ENCODE measurements at regions not wholly inside any gene's neighbourhood (a gene's known extent, or its start where the extent isn't known, plus 50 kb on each side); places are given as distances from the start of the nearest gene placed in this dataset.

DNA sequence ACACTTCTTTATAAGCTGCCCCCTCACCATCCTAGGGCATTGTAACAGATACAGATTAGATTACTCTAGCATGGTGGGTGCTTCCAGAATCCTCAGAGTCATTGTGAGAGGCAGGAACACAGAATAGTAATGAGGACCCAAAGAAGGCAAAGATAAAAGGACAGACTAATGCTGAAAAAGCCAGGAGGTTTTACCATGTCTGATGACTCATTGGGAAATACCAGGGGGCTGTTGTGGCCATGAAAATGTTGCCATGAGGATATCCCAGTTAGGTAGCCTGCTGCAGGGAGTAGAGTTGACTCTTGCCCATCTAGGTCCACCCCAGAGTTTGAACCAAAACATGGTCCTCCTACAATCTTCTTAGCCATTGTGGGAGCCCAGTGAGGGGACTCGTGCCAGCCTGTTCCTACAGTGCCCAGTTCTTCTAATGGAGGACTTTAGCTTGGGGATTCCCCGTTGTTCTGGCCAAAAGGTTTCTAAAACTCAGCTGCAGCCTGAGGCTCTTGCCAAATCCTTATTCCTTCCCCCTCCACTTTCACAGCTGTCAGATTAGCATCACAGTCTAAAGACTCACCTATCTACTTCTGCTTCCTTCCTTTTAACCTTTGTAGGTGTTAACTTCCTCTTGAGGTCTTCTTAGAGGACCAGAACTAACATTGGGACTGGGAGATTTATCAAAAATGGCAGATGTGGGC lies 586.0 kb upstream of the AADAT start:
- TF ChIP-seq POLR2AphosphoS5 (IDR thresholded peaks at IDR 0.05; ENCODE audit: low read depth, low read length) = no peak
- no peak for TF ChIP-seq POLR2A (IDR thresholded peaks at IDR 0.05; ENCODE audit: low read depth, low read length)
- no peak for TF ChIP-seq TAF1 (IDR thresholded peaks at IDR 0.05; ENCODE audit: low read depth, low read length)
- TF ChIP-seq PAX5 (IDR thresholded peaks at IDR 0.05; ENCODE audit: insufficient read depth, low read length, severe bottlenecking) = no peak
- no peak for TF ChIP-seq SPI1 (IDR thresholded peaks at IDR 0.05; ENCODE audit: low read depth, low read length)

Data from GM12891 (cell line).